Mesothelial cell of epicardium (in vitro differentiated cells): ENCODE measurements at regions not wholly inside any gene's neighbourhood (a gene's known extent, or its start where the extent isn't known, plus 50 kb on each side); places are given as distances from the start of the nearest gene placed in this dataset.

Source experiments
- DNase-seq, 2 experiments: peaks; one replicate each; pipeline ENCODE4 v3.0.0; 2021; ENCODE audit warnings: low spot score in 2 of 2; ENCODE audit not compliant: unreplicated experiment in 2 of 2
- H3K27ac Mint-ChIP-seq: 2 replicates; pipeline ENCODE4 v1.8.0; 2021; ENCODE audit warnings: mixed read lengths
- H3K27me3 Mint-ChIP-seq: 2 replicates; pipeline ENCODE4 v1.8.0; 2021; ENCODE audit warnings: low read depth, mixed read lengths
- H3K36me3 Mint-ChIP-seq: 2 replicates; pipeline ENCODE4 v1.8.0; 2021; ENCODE audit warnings: mixed read lengths
- H3K4me1 Mint-ChIP-seq: 2 replicates; pipeline ENCODE4 v1.8.0; 2021; ENCODE audit warnings: mixed read lengths
- H3K4me3 Mint-ChIP-seq: 2 replicates; pipeline ENCODE4 v1.8.0; 2021; ENCODE audit warnings: mild to moderate bottlenecking, moderate library complexity, mixed read lengths
- H3K9me3 Mint-ChIP-seq: 2 replicates; pipeline ENCODE4 v1.8.0; 2021; ENCODE audit warnings: mixed read lengths
- TF ChIP-seq, protein P1 (sequence below): fragments of 200-600 bp; sonication (generic); IDR thresholded peaks from one replicate; pipeline ENCODE4 v1.5.0; 2021; ENCODE audit warnings: antibody characterized with exemption; ENCODE audit not compliant: unreplicated experiment

DNA sequence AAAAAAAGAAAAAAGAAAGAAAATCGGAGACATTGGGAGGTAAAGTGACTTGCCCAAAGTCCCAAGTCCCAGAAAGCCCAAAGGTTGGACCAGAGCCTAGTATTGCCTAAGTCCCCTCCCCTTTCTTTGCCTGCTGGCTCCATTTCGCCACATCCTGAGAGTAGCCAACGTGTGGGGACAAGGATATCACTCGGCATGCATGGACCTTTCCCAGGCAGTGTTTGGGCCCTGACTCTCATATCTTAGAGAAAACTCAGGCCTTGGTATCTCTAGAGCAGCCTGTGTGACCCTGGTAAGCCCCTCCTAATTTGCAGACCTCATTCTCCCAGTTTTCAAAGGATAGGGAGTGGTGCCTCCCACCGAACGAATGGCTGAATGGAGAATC lies 294.2 kb upstream of the ZMIZ1 start:
- H3K9me3 Mint-ChIP-seq, result no peaks in the 10 kb centered on the region
- no peaks in the 10 kb centered on the region for H3K36me3 Mint-ChIP-seq
- peak overlapping the region; percentile 67 for H3K27ac Mint-ChIP-seq
- no peaks in the 10 kb centered on the region for H3K27me3 Mint-ChIP-seq
- DNase-seq, result no peak
- TF ChIP-seq, protein P1, sequence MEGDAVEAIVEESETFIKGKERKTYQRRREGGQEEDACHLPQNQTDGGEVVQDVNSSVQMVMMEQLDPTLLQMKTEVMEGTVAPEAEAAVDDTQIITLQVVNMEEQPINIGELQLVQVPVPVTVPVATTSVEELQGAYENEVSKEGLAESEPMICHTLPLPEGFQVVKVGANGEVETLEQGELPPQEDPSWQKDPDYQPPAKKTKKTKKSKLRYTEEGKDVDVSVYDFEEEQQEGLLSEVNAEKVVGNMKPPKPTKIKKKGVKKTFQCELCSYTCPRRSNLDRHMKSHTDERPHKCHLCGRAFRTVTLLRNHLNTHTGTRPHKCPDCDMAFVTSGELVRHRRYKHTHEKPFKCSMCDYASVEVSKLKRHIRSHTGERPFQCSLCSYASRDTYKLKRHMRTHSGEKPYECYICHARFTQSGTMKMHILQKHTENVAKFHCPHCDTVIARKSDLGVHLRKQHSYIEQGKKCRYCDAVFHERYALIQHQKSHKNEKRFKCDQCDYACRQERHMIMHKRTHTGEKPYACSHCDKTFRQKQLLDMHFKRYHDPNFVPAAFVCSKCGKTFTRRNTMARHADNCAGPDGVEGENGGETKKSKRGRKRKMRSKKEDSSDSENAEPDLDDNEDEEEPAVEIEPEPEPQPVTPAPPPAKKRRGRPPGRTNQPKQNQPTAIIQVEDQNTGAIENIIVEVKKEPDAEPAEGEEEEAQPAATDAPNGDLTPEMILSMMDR, result no peak
- H3K4me3 Mint-ChIP-seq, result no peak overlapping the region
- H3K4me1 Mint-ChIP-seq, result peaks cover 49% of the 10 kb centered on the region

DNA sequence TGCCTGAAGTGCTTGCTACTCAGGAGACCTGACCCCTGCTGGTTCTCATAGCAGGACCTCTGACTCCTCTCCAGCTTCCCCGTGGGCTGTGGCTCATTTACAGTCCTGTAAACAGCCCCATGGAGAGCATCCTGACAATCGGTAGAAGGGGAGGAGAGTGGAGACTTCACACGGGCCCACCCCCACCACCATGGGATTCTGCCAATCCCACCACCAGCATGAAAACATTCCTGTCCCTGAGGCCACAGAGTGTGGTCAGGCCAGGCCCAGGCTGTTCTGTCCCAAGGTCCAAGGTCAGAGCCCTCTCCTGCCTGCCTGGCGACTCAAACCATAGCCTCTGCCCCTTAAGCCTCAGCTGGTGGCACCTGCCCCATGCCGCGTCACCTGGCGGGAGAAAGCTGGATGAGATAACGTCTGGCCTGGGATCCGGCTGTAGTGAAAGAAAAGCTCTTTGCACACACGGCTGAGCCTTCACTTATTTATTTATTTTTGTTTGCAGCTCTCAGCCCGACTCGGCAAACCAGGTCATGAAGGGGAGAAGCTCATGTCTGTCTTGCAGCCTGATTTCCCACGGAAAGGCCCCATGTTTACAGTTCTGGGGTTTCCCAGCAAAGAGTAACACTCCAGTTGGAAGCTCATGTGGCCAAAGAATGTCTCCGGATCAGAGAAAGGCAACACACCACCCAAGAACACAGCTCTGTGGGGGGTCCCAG lies 293.6 kb upstream of the ZMIZ1 start:
- Mint-ChIP-seq H3K4me1 (peaks cover 46% of the 10 kb centered on the region), H3K27me3 (no peaks in the 10 kb centered on the region), H3K36me3 (no peaks in the 10 kb centered on the region), H3K4me3 (no peak overlapping the region), H3K9me3 (no peaks in the 10 kb centered on the region), H3K27ac (peak overlapping the region; percentile 67)
- TF ChIP-seq, protein P1, result no peak
- no peak for DNase-seq

DNA sequence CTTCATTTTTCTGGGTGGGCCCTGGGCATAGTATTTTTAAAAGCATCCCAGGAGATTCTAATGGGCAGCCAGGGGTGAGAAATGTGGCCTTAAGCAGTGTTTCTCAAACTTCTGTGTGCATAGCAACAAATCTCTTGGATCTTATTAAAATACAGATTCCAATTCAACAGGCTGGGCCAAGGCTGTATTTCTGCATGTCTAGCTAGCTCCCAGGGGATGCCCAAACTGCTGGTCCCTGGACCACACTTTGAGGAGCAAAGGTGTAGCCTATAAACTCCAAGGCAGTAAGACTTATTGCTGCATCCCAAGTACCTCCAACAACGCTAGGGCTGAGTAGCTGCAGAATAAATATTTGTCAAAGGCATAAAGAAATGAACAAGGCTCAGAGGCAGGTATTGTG lies 292.9 kb upstream of the ZMIZ1 start:
- DNase-seq, result no peak
- Mint-ChIP-seq H3K4me1 (peaks cover 44% of the 10 kb centered on the region), H3K36me3 (no peaks in the 10 kb centered on the region), H3K4me3 (no peak overlapping the region), H3K9me3 (no peaks in the 10 kb centered on the region), H3K27me3 (no peaks in the 10 kb centered on the region), H3K27ac (no peak overlapping the region)
- TF ChIP-seq, protein P1, result no peak

DNA sequence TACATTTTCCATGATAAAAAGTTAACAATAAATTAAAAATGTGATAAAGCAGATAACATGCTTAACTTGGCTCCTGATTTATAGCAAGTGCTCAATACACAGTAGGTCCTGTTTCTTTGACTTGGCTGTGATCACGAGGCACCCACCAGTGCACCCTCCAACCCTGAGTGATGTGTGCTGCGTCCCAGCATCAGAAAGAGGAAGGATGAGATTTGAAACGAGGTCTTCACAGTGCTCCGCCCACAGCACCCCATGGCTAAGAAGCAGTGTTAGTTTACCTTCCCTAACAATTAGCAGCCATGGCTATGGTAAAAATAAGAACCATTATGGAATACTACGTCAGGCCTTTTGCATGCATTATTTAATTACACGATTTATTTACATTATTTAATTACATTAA lies 292.0 kb upstream of the ZMIZ1 start:
- Mint-ChIP-seq H3K27me3 (no peaks in the 10 kb centered on the region), H3K4me3 (no peak overlapping the region), H3K27ac (no peak overlapping the region), H3K4me1 (peaks cover 39% of the 10 kb centered on the region), H3K36me3 (no peaks in the 10 kb centered on the region), H3K9me3 (no peaks in the 10 kb centered on the region)
- no peak for DNase-seq
- TF ChIP-seq, protein P1, result no peak

DNA sequence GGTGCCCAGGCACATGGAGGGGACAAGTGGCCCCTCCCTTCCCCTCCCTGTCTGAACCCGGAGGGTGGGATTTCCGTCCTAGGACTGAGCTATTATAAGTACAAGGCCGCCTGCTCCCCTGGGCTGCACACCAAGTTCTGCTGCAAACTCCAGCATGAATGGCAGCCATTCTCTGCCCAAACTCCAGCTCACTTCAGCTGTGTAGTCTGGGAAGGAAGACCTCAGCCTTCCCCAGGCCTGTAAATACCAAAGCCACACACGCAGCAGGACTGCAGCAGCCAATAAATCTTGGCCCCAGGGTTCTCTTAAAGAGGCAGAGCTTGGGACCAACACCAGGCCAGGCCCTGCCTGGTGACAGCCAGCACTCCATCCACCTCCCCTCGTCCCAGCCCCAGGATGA lies 291.3 kb upstream of the ZMIZ1 start:
- Mint-ChIP-seq H3K27ac (peak overlapping the region; percentile 86), H3K27me3 (no peaks in the 10 kb centered on the region), H3K4me3 (no peak overlapping the region), H3K36me3 (no peaks in the 10 kb centered on the region), H3K4me1 (peaks cover 35% of the 10 kb centered on the region), H3K9me3 (no peaks in the 10 kb centered on the region)
- TF ChIP-seq, protein P1, result no peak
- DNase-seq, result no peak
